Motor neuron (in vitro differentiated cells): ENCODE measurements at regions not wholly inside any gene's neighbourhood (a gene's known extent, or its start where the extent isn't known, plus 50 kb on each side); places are given as distances from the start of the nearest gene placed in this dataset.
A peak's percentile ranks its signal among the peaks of the same experiment; 100 is the strongest.
"Not testable (repeated sequence)": the region's sequence is repeated elsewhere in the genome, so short reads cannot be mapped to it uniquely, and the experiment has no call there.

ENCODE experiments used
- ATAC-seq, 8 experiments: fragments of 200-7000 bp; cut with Tn5 transposase; replicated peaks in 6 of 8; 2 replicates each; pipeline ENCODE4 v1.8.0; 2021; ENCODE audit warnings: mild to moderate bottlenecking in 8 of 8, moderate library complexity in 8 of 8
- H3K27ac ChIP-seq, 2 donors: fragments of 250-450 bp; sonication (Bioruptor Pico); 2 replicates each; pipeline ENCODE4 v1.9.0; 2021; ENCODE audit warnings: antibody characterized with exemption in 2 of 2, mild to moderate bottlenecking in 2 of 2, moderate library complexity in 1 of 2
- H3K4me1 ChIP-seq, 2 donors: fragments of 250-450 bp; sonication (Bioruptor Pico); replicated peaks in 1 of 2; 2 replicates each; pipeline ENCODE4 v1.6.1; 2021; ENCODE audit warnings: antibody characterized with exemption in 2 of 2, mild to moderate bottlenecking in 2 of 2, moderate library complexity in 1 of 2
- H3K4me3 ChIP-seq, 5 donors: fragments of 250-450 bp; sonication (Bioruptor Pico); 2 replicates each; pipeline ENCODE4 v1.9.0; 2021; ENCODE audit warnings: antibody characterized with exemption in 5 of 5, mild to moderate bottlenecking in 5 of 5, moderate library complexity in 4 of 5
- WGBS, 10 experiments: fragments of 450-650 bp; shearing (Covaris generic); methylation state at CpG; one replicate each; pipeline ENCODE4 v1.0.0; 2022; 5-methylcytosine and 5-hydroxymethylcytosine counted together
- in situ Hi-C, 9 experiments: fragments of 400-800 bp; cut with MboI; loops; one replicate each; pipeline ENCODE4 v1.15.0; 2021; ENCODE audit warnings: low sequenced_read_pairs in 9 of 9, low pct_unique_long_range_greater_than_20kb in 2 of 9; ENCODE audit not compliant: unreplicated experiment in 9 of 9

- no peaks in the 10 kb centered on the region for H3K4me1 ChIP-seq
- no peak overlapping the region for H3K27ac ChIP-seq
- no peak for ATAC-seq
- in situ Hi-C loops: no loop called here
- H3K4me3 ChIP-seq: no peak overlapping the region
Measured at GRCh38 chr6:9799582-9799981, 615.3 kb downstream of the TFAP2A start.

DNA sequence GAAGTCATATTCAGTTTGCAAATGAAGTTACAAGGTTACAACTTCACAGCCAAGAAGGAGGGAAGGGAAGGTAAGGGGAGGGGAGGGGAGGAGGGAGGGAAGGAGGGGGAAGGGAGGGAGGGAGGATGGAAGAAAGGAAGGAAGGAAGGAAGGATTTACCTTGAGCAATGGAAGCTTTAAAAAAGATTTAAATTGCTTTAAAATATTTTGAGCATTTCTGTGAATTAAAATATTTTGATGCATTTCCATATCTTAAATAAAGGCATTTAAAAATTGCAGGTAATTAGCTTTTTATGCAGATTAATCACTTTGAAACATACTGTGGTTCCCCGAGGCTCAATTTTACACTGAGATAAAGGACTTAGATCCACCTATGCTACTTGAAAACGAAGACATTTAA lies 618.0 kb downstream of the TFAP2A start:
- 28 to 100% (median 90%) methylated on average over 1 to 2 of the region's 2 CpGs; no CpG with 5 or more reads in 1 of the 10 experiments for WGBS, 10 experiments
- ATAC-seq: no peak
- Histone ChIP-seq H3K4me3 (no peak overlapping the region), H3K4me1 (no peaks in the 10 kb centered on the region), H3K27ac (no peak overlapping the region)
- in situ Hi-C loops: no loop called here

DNA sequence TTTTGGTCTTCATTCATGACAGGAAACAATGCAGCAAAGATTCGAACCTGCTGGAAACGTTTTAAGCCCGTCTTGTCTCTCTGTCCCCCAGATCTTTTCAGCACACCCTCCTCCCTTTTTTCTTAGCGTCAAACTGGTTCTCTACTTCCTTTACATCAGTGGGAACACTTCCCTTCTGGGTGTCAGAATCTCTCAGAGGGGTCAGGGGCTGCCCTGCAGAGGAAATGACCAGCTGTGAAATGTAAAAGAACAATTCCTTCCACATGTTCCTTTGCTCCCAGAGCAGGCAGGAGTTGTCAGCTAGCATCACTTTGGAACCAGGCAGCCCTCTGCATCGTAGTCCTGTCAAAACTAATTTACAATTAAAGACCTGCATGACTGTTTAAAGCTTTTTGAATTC lies 619.0 kb downstream of the TFAP2A start:
- WGBS, 10 experiments: 20 to 63% (median 42%) methylated on average over 1 to 5 of the region's 5 CpGs; no CpG with 5 or more reads in 3 of the 10 experiments
- Histone ChIP-seq H3K4me3 (no peak overlapping the region), H3K27ac (no peak overlapping the region), H3K4me1 (no peaks in the 10 kb centered on the region)
- no peak for ATAC-seq
- in situ Hi-C loops: no loop called here

DNA sequence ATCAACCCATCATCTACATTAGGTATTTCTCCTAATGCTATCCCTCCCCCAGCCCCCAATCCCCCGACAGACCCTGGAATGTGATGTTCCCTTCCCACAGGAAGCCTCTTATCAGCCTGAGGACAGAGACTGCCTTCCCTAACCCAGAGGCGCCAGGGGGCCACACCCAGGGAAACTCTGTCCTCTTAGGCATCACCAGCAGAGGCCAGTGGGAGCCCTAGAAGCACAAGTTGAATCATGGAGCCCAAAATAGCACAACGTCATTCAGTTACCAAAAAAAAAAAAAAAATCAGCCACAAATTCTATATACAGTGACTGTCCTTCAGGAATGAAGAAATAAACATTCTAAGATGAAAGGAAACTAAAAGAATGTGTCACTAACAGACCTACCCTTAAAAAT lies 625.7 kb downstream of the TFAP2A start:
- in situ Hi-C loops: no loop called here
- Histone ChIP-seq H3K4me3 (no peak overlapping the region), H3K4me1 (peaks cover 0 to 7% of the 10 kb centered on the region in 2 donors), H3K27ac (no peak overlapping the region)
- 13 to 100% (median 68%) methylated on average over 1 to 2 of the region's 3 CpGs; no CpG with 5 or more reads in 2 of the 10 experiments for WGBS, 10 experiments
- ATAC-seq: peak in 2 of 8 experiments; percentile 62 to 83

DNA sequence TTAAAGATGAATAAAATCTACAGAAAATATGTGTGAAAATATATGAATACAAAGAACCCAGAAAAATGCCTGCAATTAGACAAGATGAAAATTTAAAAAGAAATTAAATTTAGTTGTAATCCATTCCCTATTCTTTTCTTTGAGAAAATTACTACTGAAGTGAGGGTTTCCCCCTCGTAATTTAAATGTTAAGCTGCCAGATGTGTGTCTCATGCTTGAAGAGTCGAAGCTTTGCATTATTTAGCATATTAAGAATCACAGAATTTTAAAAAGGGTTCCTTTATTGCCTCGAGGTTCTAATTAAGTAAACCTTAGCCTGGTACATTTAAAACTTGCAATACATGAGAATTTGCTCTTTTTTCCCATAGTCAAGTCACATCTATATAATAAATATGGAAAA lies 630.1 kb downstream of the TFAP2A start:
- H3K4me1 ChIP-seq: peaks cover 0 to 7% of the 10 kb centered on the region in 2 donors
- H3K27ac ChIP-seq: no peak overlapping the region
- ATAC-seq: peak in 2 of 8 experiments; percentile 35 to 46
- in situ Hi-C loops: no loop called here
- WGBS, 10 experiments: 0 to 100% (median 34%) methylated on average over 1 to 3 of the region's 3 CpGs
- H3K4me3 ChIP-seq: no peak overlapping the region

DNA sequence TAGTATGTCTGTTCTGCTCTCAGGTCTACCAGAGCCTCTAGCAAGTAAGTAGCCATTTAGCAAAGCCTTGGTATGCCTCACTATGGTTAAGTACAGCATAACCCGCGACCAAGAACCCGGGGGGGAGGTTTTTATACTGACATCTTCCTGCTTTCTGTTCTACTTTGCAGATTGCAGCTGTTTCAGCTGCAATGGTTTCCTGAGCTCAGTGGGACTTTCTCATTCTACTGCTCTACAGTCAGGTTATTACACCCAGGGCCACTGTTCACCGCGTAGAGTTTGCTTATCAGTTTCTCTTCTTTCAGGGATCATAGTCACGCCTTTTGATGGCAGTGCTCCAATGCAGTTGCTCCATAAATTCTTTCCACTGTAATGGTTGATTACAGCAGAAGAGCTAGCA lies 631.3 kb downstream of the TFAP2A start:
- in situ Hi-C loops: no loop called here
- no peak overlapping the region for H3K27ac ChIP-seq
- 32 to 100% (median 84%) methylated on average over 1 to 6 of the region's 6 CpGs; no CpG with 5 or more reads in 2 of the 10 experiments for WGBS, 10 experiments
- ATAC-seq: no peak
- H3K4me3 ChIP-seq: no peak overlapping the region
- peaks cover 0 to 7% of the 10 kb centered on the region in 2 donors for H3K4me1 ChIP-seq

DNA sequence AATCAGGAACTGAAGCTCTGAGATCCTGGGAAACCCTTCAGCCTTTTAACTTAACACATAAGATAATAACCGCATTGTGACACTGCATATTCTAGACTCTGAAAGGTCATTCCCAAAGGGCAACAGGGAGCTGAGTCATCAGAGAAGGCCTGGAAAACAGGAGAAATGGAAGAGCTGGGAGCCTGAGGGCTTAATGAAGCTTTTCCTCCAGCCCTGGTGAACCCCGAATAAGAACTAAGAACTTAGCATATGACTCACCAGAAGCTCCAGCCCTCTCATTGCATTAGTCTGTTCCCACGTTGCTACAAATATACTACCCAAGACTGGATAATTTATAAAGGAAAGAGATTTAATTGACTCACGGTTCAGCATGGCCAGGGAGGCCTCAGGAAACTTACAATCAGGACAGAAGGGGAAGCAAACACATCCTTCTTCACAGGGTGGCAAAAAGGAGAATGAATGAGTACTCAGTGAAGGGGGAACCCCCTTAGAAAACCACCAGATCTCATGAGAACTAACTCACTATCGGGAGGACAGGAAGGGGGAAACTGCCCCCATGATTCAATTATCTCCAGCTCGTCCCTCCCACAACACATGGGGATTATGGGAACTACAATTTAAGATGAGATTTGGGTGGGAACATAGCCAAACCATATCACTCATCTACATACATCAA lies 648.5 kb downstream of the TFAP2A start:
- H3K27ac ChIP-seq: no peak overlapping the region
- in situ Hi-C loops: no loop called here
- no peaks in the 10 kb centered on the region for H3K4me1 ChIP-seq
- WGBS, 10 experiments: 6 to 100% (median 67%) methylated on average over 1 to 5 of the region's 6 CpGs; no CpG with 5 or more reads in 1 of the 10 experiments
- no peak overlapping the region for H3K4me3 ChIP-seq
- ATAC-seq: peak in 3 of 8 experiments; percentile 73 to 98 (median 95)

- no peaks in the 10 kb centered on the region for H3K4me1 ChIP-seq
- ATAC-seq: no peak
- WGBS, 10 experiments: 38 to 94% (median 91%) methylated on average over 1 to 4 of the region's 4 CpGs; no CpG with 5 or more reads in 2 of the 10 experiments
- in situ Hi-C loops: no loop called here
- H3K4me3 ChIP-seq: no peak overlapping the region
- H3K27ac ChIP-seq: no peak overlapping the region
Measured at GRCh38 chr6:9761220-9761619, 653.7 kb downstream of the TFAP2A start.

DNA sequence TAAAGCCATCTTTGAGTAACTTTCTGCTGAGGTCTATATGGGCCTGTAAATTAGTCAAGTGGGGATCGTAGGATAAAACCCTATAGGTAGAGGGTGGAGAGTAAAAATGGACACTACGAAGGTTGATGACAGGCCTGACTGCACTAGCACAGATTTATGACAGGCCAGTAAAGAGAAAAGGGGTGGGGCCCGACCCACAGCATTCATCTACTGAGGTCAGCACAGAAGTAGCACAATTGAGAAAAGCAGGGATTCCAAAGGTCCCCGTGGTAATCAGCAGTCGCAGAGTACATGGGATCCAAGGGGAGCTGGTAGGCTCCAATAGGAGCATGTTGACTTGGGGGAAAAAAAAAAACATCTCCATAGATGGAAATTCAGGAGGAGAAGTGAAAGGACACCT lies 660.4 kb downstream of the TFAP2A start:
- peak in 7 of 8 experiments; percentile 25 to 96 (median 79) for ATAC-seq
- Histone ChIP-seq H3K4me3 (no peak overlapping the region), H3K4me1 (peaks cover 0 to 12% of the 10 kb centered on the region in 2 donors), H3K27ac (no peak overlapping the region)
- in situ Hi-C loops: no loop called here
- 22 to 75% (median 57%) methylated on average over 2 to 5 of the region's 5 CpGs; no CpG with 5 or more reads in 1 of the 10 experiments for WGBS, 10 experiments

- 40 to 100% (median 95%) methylated on average over 1 to 2 of the region's 2 CpGs; no CpG with 5 or more reads in 1 of the 10 experiments for WGBS, 10 experiments
- in situ Hi-C loops: no loop called here
Measured at GRCh38 chr6:9745966-9746365, 668.9 kb downstream of the TFAP2A start.

DNA sequence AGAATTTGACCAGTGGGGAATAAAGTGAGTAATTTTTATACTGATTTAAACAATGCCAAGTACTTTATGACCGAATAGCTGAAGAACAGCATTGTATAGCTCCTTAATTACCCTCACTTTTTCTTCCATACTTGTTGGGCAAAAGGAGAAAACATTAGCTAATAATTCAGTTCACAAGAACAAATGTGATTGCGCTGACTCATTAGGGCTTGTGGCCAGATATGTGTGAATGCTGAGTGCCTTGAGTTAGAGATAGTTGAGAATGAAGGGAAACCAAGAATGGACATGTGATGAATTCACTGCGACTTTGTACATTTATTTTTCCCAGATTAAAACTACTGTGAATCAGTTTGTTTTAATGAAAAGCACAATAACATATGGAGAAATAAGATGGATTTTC lies 669.4 kb downstream of the TFAP2A start:
- no peak for ATAC-seq
- Histone ChIP-seq H3K4me1 (no peaks in the 10 kb centered on the region), H3K4me3 (no peak overlapping the region), H3K27ac (no peak overlapping the region)
- WGBS, 10 experiments: 0 to 67% (median 43%) methylated on average over 1 to 3 of the region's 3 CpGs
- in situ Hi-C loops: no loop called here

More at GRCh38 chr6:9745966-9746365, 668.9 kb downstream of the TFAP2A start:
- no peak for ATAC-seq
- H3K4me1 ChIP-seq: no peaks in the 10 kb centered on the region
- no peak overlapping the region for H3K4me3 ChIP-seq
- H3K27ac ChIP-seq: no peak overlapping the region

- Histone ChIP-seq H3K4me1 (no peaks in the 10 kb centered on the region), H3K4me3 (no peak overlapping the region), H3K27ac (no peak overlapping the region)
- no peak for ATAC-seq
- WGBS, 10 experiments: 33 to 97% (median 82%) methylated on average over 2 to 3 of the region's 3 CpGs; no CpG with 5 or more reads in 1 of the 10 experiments
- in situ Hi-C loops: no loop called here
Measured at GRCh38 chr6:9744119-9744518, 670.8 kb downstream of the TFAP2A start.

DNA sequence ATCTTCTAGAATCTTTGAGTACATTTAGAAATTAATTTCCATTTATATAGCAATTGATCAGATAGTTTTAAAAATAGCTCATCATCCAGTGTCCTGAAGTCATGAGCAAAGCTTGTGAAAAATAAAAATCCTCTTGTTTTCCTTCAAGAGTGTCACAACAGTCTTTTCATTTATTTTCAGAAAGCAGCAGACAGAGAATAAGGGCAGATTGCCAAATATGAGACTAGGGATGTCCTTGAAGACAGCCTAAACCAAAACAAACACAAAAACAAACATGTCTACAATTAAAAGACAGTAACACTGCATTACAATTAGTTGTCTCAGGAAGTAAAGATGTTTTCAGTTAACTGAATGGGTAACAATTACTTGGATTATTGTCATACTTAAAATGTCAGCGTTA lies 682.8 kb downstream of the TFAP2A start:
- no peak overlapping the region for H3K27ac ChIP-seq
- no peak for ATAC-seq
- in situ Hi-C loops: no loop called here
- 0 to 100% (median 67%) methylated on average over 1 of the region's 1 CpG; no CpG with 5 or more reads in 1 of the 10 experiments for WGBS, 10 experiments
- no peak overlapping the region for H3K4me3 ChIP-seq
- H3K4me1 ChIP-seq: peaks cover 9 to 10% of the 10 kb centered on the region in 2 donors

DNA sequence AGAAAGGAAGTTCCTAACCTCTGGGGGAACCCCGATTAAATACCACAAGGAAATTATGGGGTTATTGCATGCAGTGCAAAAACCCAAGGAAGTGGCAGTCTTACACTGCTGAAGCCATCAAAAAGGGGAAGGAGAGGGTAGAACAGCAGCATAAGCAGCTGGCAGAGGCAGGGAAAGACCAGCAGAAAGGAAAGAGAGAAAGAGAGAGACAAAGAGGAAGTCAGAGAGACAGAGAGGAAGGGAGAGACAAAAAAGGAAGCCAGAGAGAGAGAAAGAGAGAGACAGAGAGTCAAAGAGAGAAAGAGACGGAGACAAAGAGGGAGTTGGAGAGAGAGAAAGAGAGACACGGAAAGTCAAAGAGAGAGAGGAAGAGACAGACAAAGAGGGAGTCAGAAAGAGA lies 689.1 kb downstream of the TFAP2A start:
- in situ Hi-C loops, H3K4me1 ChIP-seq, H3K27ac ChIP-seq, H3K4me3 ChIP-seq, ATAC-seq: not testable (repeated sequence)
- 52 to 98% (median 83%) methylated on average over 3 of the region's 3 CpGs; no CpG with 5 or more reads in 1 of the 10 experiments for WGBS, 10 experiments
